Prostate gland (tissue), 2 donors: ENCODE measurements at regions not wholly inside any gene's neighbourhood (a gene's known extent, or its start where the extent isn't known, plus 50 kb on each side); places are given as distances from the start of the nearest gene placed in this dataset.

Source experiments
- DNase-seq: peaks from one replicate; pipeline ENCODE4 v3.0.0-alpha.2; 2019; ENCODE audit warnings: low spot score
- H3K27ac ChIP-seq, 2 donors: fragments of 200-600 bp; sonication (generic); 2 replicates each; pipeline ENCODE4 v1.5.1; 2017 to 2019
- H3K27me3 ChIP-seq: fragments of 200-600 bp; sonication (generic); replicated peaks from 2 replicates; pipeline ENCODE4 v1.5.1; 2019; ENCODE audit not compliant: insufficient read depth
- H3K36me3 ChIP-seq, 2 donors: fragments of 200-600 bp; sonication (generic); 1 replicate in 1 of 2; 2 replicates in 1 of 2; pipeline versions ENCODE4 v1.5.1 to v1.8.1; 2017 to 2019
- H3K4me1 ChIP-seq: fragments of 200-600 bp; sonication (generic); replicated peaks from 2 replicates; pipeline ENCODE4 v1.5.1; 2019
- H3K4me3 ChIP-seq, 2 donors: fragments of 200-600 bp; sonication (generic); 2 replicates each; pipeline ENCODE4 v1.5.1; 2017 to 2019
- H3K9me3 ChIP-seq: fragments of 200-600 bp; sonication (generic); 2 replicates; pipeline ENCODE4 v1.5.1; 2017
- POLR2A ChIP-seq: fragments of 450-650 bp; IDR thresholded peaks from one replicate; pipeline ENCODE4 v1.6.1; 2016; ENCODE audit warnings: antibody characterized with exemption, mild to moderate bottlenecking
- POLR2AphosphoS5 ChIP-seq: sonication (generic); formaldehyde crosslinking; IDR thresholded peaks from one replicate; pipeline ENCODE4 v1.6.1; 2017; ENCODE audit warnings: antibody characterized with exemption
- WGBS: methylation state at CpG from one replicate; pipeline ENCODE4 v1.1.5; 2018; 5-methylcytosine and 5-hydroxymethylcytosine counted together
- intact Hi-C: fragments of 100-400 bp; cut with DNase I; formaldehyde crosslinking; loops from one replicate; pipeline ENCODE4 v1.14.2; 2022
- TF ChIP-seq, protein P1 (sequence below), 4 experiments: fragments of 200-600 bp in 2 of 4; fragments of 450-650 bp in 2 of 4; sonication (generic) in 2 of 4; IDR thresholded peaks; 1 replicate in 3 of 4; 2 replicates in 1 of 4; pipeline ENCODE4 v1.5.1; 2016 to 2019; ENCODE audit warnings: antibody characterized with exemption in 4 of 4, mild to moderate bottlenecking in 2 of 4, moderate library complexity in 2 of 4

DNA sequence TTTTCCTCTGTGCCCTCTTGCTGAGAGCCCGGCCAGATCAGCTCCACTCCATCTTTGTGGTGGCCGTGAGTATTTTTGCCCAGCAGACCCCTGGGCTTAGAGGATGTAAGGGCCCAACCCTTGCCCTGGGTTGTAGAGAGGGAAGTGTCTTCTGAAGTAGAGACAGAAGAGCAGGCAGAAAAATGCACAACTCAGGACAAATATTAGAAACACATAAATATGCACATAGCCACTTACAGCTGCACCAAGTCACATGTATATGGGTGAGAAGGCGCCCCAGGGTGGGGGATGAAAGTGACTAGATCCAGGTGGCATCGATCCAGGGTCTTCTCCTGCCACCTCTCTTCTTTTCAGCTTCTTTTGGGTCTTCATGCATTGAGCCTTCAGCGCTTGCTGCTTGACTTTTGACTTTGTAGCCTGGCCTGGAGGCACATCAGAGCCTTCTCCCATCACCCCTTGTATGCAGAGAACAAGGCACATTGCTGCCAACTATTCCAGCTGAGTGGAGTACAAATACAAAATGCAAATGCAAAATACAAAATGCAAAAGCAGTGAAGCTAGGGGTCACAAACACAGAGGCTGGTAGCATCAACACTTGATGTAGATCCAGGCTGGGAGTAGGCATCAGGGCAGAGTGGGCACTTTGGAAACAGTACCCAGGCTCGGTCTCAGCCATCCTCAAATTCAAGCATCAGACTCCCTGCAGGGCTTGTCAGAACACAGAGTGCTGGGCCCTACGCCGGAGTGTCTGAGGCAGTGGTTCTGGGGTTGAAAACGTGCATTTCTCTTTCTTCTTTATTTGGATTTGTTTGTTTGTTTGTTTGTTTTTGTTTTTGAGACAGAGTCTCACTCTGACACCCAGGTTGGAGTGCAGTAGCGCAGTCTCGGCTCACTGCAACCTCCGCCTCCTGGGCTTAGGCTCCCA, 133.0 kb downstream of the ASB7 start:
- Histone ChIP-seq H3K27ac (no peak overlapping the region), H3K9me3 (no peaks in the 10 kb centered on the region), H3K36me3 (no peaks in the 10 kb centered on the region), H3K27me3 (no peaks in the 10 kb centered on the region), H3K4me1 (peaks cover 13% of the 10 kb centered on the region), H3K4me3 (no peak overlapping the region)
- DNase-seq = no peak
- intact Hi-C loops = no loop called here
- WGBS = 93% methylated on average over 12 of the region's 12 CpGs
- TF ChIP-seq POLR2A = no peak
- TF ChIP-seq, protein P1, sequence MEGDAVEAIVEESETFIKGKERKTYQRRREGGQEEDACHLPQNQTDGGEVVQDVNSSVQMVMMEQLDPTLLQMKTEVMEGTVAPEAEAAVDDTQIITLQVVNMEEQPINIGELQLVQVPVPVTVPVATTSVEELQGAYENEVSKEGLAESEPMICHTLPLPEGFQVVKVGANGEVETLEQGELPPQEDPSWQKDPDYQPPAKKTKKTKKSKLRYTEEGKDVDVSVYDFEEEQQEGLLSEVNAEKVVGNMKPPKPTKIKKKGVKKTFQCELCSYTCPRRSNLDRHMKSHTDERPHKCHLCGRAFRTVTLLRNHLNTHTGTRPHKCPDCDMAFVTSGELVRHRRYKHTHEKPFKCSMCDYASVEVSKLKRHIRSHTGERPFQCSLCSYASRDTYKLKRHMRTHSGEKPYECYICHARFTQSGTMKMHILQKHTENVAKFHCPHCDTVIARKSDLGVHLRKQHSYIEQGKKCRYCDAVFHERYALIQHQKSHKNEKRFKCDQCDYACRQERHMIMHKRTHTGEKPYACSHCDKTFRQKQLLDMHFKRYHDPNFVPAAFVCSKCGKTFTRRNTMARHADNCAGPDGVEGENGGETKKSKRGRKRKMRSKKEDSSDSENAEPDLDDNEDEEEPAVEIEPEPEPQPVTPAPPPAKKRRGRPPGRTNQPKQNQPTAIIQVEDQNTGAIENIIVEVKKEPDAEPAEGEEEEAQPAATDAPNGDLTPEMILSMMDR (IDR thresholded peaks at IDR 0.05) = no peak
- no peak for TF ChIP-seq POLR2AphosphoS5

DNA sequence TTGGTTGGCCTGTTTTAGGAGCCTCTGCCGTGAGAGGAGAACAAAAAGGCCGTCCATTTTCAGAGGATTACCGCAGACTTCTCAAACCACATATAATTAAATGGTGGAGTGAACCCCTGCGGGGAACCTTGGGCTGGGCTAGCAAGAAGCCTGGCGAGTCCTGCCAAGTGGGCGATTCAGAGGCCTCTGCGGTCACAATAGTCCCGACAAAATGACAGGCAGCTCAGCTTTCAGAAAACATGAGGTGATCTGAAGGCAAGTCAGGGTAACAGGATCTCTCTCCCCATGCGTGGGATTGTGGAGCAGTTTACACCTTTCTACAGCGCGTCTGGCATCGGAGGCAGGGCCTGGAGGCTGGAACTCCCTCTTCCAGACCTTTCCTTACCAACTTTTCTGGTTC, 134.8 kb downstream of the ASB7 start:
- Histone ChIP-seq H3K9me3 (no peaks in the 10 kb centered on the region), H3K4me1 (peaks cover 13% of the 10 kb centered on the region), H3K27ac (no peak overlapping the region), H3K27me3 (no peaks in the 10 kb centered on the region), H3K36me3 (no peaks in the 10 kb centered on the region), H3K4me3 (no peak overlapping the region)
- DNase-seq = no peak
- 93% methylated on average over 12 of the region's 12 CpGs for WGBS
- intact Hi-C loops = no loop called here
- no peak for TF ChIP-seq POLR2A
- TF ChIP-seq, protein P1 (IDR thresholded peaks at IDR 0.05) = no peak
- no peak for TF ChIP-seq POLR2AphosphoS5

DNA sequence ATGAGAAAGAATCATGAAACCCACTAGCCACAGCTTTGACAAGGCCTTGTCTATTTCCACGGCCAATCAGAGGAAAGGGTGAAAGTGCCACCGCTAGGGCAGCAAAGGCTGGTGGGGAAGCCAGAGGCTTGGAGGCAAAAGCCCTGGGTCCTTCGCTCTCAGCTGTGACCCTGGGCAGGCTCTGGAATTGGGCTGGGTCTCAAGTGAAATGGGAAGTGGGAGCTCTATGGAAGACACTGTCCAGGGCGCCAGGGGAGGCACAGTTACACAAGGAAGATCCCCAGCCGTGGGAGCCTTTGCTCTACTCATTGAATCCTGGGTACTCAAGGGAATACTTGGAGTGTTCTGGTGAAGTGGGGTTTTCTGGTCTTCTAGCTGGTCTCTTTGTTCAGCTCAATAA, 136.2 kb downstream of the ASB7 start:
- Histone ChIP-seq H3K4me3 (no peak overlapping the region), H3K9me3 (no peaks in the 10 kb centered on the region), H3K4me1 (peaks cover under 1% of the 10 kb centered on the region), H3K27ac (no peak overlapping the region), H3K36me3 (no peaks in the 10 kb centered on the region), H3K27me3 (no peaks in the 10 kb centered on the region)
- intact Hi-C loops = no loop called here
- no peak for DNase-seq
- TF ChIP-seq POLR2AphosphoS5 = no peak
- TF ChIP-seq POLR2A = no peak
- TF ChIP-seq, protein P1 (IDR thresholded peaks at IDR 0.05) = no peak
- WGBS = 90% methylated on average over 5 of the region's 5 CpGs

DNA sequence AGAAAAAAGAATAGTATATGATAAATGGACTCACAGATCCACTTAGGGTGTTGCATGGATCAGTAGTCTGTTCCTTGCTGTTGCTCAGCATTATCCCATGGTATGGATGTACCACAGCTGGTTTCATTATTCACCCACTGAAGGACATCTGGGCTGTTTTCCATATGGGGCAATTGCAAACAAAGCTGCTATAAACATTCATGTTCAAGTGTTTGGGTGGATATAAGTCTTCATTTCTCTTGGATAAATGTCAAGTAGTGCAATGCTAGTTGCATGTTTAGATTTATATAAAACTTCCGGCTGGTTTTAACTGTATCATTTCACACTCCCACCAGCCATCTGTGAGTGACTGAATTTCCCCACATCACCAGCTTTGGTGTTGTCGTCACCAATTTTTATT, 137.7 kb downstream of the ASB7 start:
- Histone ChIP-seq H3K27me3 (no peaks in the 10 kb centered on the region), H3K36me3 (no peaks in the 10 kb centered on the region), H3K27ac (no peak overlapping the region), H3K4me1 (no peaks in the 10 kb centered on the region), H3K9me3 (no peaks in the 10 kb centered on the region), H3K4me3 (no peak overlapping the region)
- no peak for DNase-seq
- WGBS = 51% methylated on average over 2 of the region's 2 CpGs
- no peak for TF ChIP-seq POLR2A
- TF ChIP-seq, protein P1 (IDR thresholded peaks at IDR 0.05) = no peak
- TF ChIP-seq POLR2AphosphoS5 = no peak
- intact Hi-C loops = no loop called here

DNA sequence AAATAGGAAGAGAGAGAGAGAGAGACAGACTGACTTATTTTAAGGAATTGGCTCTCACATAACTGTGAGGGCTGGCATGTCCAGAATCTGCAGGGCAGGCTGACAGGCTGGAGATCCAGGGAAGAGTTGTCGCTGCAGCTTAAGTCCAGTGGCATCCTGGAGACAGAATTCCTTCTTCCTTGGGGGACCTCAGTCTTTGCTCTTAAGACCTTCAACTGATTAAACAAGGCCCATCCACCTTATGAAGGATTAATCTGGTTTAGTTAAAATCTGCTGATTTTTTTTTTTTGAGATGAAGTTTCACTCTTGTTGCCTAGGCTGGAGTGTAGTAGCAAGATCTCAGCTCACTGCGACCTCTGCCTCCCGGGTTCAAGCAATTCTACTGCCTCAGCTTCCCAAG, 128.0 kb upstream of the ALDH1A3 start:
- no peak overlapping the region for H3K27ac ChIP-seq
- TF ChIP-seq, protein P1 (IDR thresholded peaks at IDR 0.05) = no peak
- TF ChIP-seq POLR2AphosphoS5 (no peak), POLR2A (no peak)
- H3K27me3 ChIP-seq = no peaks in the 10 kb centered on the region
- no peaks in the 10 kb centered on the region for H3K9me3 ChIP-seq
- no peak for DNase-seq
- no peak overlapping the region for H3K4me3 ChIP-seq
- WGBS = 95% methylated on average over 3 of the region's 3 CpGs
- H3K36me3 ChIP-seq = no peaks in the 10 kb centered on the region
- intact Hi-C loops = no loop called here
- no peaks in the 10 kb centered on the region for H3K4me1 ChIP-seq
